ENCODE measurements at regions not wholly inside any gene's neighbourhood (a gene's known extent, or its start where the extent isn't known, plus 50 kb on each side); places are given as distances from the start of the nearest gene placed in this dataset.

GRCh38 chrX:96566878-96567277 lies 117.8 kb upstream of the DIAPH2 start:
- TF ChIP-seq EZH2phosphoT487 (IDR thresholded peaks at IDR 0.05; ENCODE audit: low read length) (no peak), EZH2 (optimal IDR thresholded peaks at IDR 0.05; ENCODE audit: low read depth, low read length) (no peak), CTCF (IDR thresholded peaks at IDR 0.05; ENCODE audit: low read length) (no peak)
- H4K20me1 ChIP-seq (ENCODE audit: insufficient read depth, low read length) = no peaks in the 10 kb centered on the region
- no peaks in the 10 kb centered on the region for H3F3A ChIP-seq (ENCODE audit: insufficient read depth, low read length)
- H3K27ac ChIP-seq (ENCODE audit: low read length) = no peak overlapping the region
- no peak overlapping the region for H2AFZ ChIP-seq (ENCODE audit: low read length)
- H3K4me1 ChIP-seq (ENCODE audit: low read length) = no peaks in the 10 kb centered on the region
- H3K9me3 ChIP-seq (replicated peaks; ENCODE audit: insufficient read depth, low read length) = no peaks in the 10 kb centered on the region
- no peak overlapping the region for H3K4me2 ChIP-seq (ENCODE audit: low read depth, low read length)
- no peak overlapping the region for H3K4me3 ChIP-seq (ENCODE audit: low read length)
- no peaks in the 10 kb centered on the region for H3K27me3 ChIP-seq (replicated peaks; ENCODE audit: insufficient read depth, low read length)
- H3K9ac ChIP-seq (ENCODE audit: low read length) = no peak overlapping the region
- no peaks in the 10 kb centered on the region for H3K36me3 ChIP-seq (replicated peaks; ENCODE audit: insufficient read depth, low read length)
- H3K79me2 ChIP-seq (ENCODE audit: low read length) = no peaks in the 10 kb centered on the region
- no peaks in the 10 kb centered on the region for H3K9me2 ChIP-seq (replicated peaks; ENCODE audit: insufficient read depth, low read length)
- no peak for DNase-seq

GRCh38 chrX:96568071-96568470 lies 116.6 kb upstream of the DIAPH2 start:
- H3K27me3 ChIP-seq (replicated peaks; ENCODE audit: insufficient read depth, low read length) = no peaks in the 10 kb centered on the region
- H3K36me3 ChIP-seq (replicated peaks; ENCODE audit: insufficient read depth, low read length) = no peaks in the 10 kb centered on the region
- no peak overlapping the region for H3K4me2 ChIP-seq (ENCODE audit: low read depth, low read length)
- H3K4me3 ChIP-seq (ENCODE audit: low read length) = no peak overlapping the region
- H3K9me2 ChIP-seq (replicated peaks; ENCODE audit: insufficient read depth, low read length) = no peaks in the 10 kb centered on the region
- no peak overlapping the region for H3K9ac ChIP-seq (ENCODE audit: low read length)
- no peaks in the 10 kb centered on the region for H3K79me2 ChIP-seq (ENCODE audit: low read length)
- no peak overlapping the region for H3K27ac ChIP-seq (ENCODE audit: low read length)
- H2AFZ ChIP-seq (ENCODE audit: low read length) = no peak overlapping the region
- no peaks in the 10 kb centered on the region for H3K9me3 ChIP-seq (replicated peaks; ENCODE audit: insufficient read depth, low read length)
- DNase-seq = no peak
- no peaks in the 10 kb centered on the region for H3F3A ChIP-seq (ENCODE audit: insufficient read depth, low read length)
- H3K4me1 ChIP-seq (ENCODE audit: low read length) = no peaks in the 10 kb centered on the region
- H4K20me1 ChIP-seq (ENCODE audit: insufficient read depth, low read length) = no peaks in the 10 kb centered on the region
- TF ChIP-seq EZH2 (optimal IDR thresholded peaks at IDR 0.05; ENCODE audit: low read depth, low read length) = no peak
- no peak for TF ChIP-seq CTCF (IDR thresholded peaks at IDR 0.05; ENCODE audit: low read length)
- TF ChIP-seq EZH2phosphoT487 (IDR thresholded peaks at IDR 0.05; ENCODE audit: low read length) = no peak

GRCh38 chrX:96569034-96569433 lies 115.6 kb upstream of the DIAPH2 start:
- Histone ChIP-seq H3K9me2 (replicated peaks; ENCODE audit: insufficient read depth, low read length) (no peaks in the 10 kb centered on the region), H3K36me3 (replicated peaks; ENCODE audit: insufficient read depth, low read length) (no peaks in the 10 kb centered on the region), H3K9me3 (replicated peaks; ENCODE audit: insufficient read depth, low read length) (no peaks in the 10 kb centered on the region), H3K27ac (ENCODE audit: low read length) (no peak overlapping the region), H2AFZ (ENCODE audit: low read length) (no peak overlapping the region), H3K4me3 (ENCODE audit: low read length) (no peak overlapping the region), H3K4me2 (ENCODE audit: low read depth, low read length) (no peak overlapping the region), H3K9ac (ENCODE audit: low read length) (no peak overlapping the region), H4K20me1 (ENCODE audit: insufficient read depth, low read length) (no peaks in the 10 kb centered on the region), H3K27me3 (replicated peaks; ENCODE audit: insufficient read depth, low read length) (no peaks in the 10 kb centered on the region), H3K79me2 (ENCODE audit: low read length) (no peaks in the 10 kb centered on the region), H3K4me1 (ENCODE audit: low read length) (no peaks in the 10 kb centered on the region), H3F3A (ENCODE audit: insufficient read depth, low read length) (no peaks in the 10 kb centered on the region)
- no peak for DNase-seq
- TF ChIP-seq EZH2phosphoT487 (IDR thresholded peaks at IDR 0.05; ENCODE audit: low read length) (no peak), EZH2 (optimal IDR thresholded peaks at IDR 0.05; ENCODE audit: low read depth, low read length) (no peak), CTCF (IDR thresholded peaks at IDR 0.05; ENCODE audit: low read length) (no peak)

Measured in MM.1S (cell line).